NCI-H82 (cell line): ENCODE measurements at regions not wholly inside any gene's neighbourhood (a gene's known extent, or its start where the extent isn't known, plus 50 kb on each side); places are given as distances from the start of the nearest gene placed in this dataset.

Source experiments
- DNase-seq: peaks from one replicate; lab custom pipeline; 2025; lab: John Stamatoyannopoulos, UW

GRCh38 chr14:65794674-65795279 lies 382.2 kb downstream of the FUT8 start:
- DNase-seq, result no peak

GRCh38 chr14:65798216-65798615 lies 385.7 kb downstream of the FUT8 start:
- no peak for DNase-seq

GRCh38 chr14:65800694-65801093 lies 388.2 kb downstream of the FUT8 start:
- no peak for DNase-seq

- DNase-seq, result no peak
Measured at GRCh38 chr14:65802196-65802595, 389.7 kb downstream of the FUT8 start.

GRCh38 chr14:65803885-65804284 lies 391.4 kb downstream of the FUT8 start:
- DNase-seq, result no peak

- DNase-seq, result no peak
Measured at GRCh38 chr14:65804439-65805112, 392.0 kb downstream of the FUT8 start.

- no peak for DNase-seq
Measured at GRCh38 chr14:65805113-65805473, 392.6 kb downstream of the FUT8 start.

GRCh38 chr14:65808390-65808789 lies 395.9 kb downstream of the FUT8 start:
- DNase-seq, result no peak

- no peak for DNase-seq
Measured at GRCh38 chr14:65810322-65810721, 397.8 kb downstream of the FUT8 start.

- no peak for DNase-seq
Measured at GRCh38 chr14:65813760-65814384, 401.3 kb downstream of the FUT8 start.

- DNase-seq, result no peak
Measured at GRCh38 chr14:65815127-65815526, 402.6 kb downstream of the FUT8 start.

GRCh38 chr14:65817011-65817410 lies 404.5 kb downstream of the FUT8 start:
- no peak for DNase-seq

GRCh38 chr14:65819569-65819968 lies 407.0 kb downstream of the FUT8 start:
- DNase-seq, result no peak

GRCh38 chr14:65821224-65821753 lies 408.8 kb downstream of the FUT8 start:
- no peak for DNase-seq

- peak; percentile 73 for DNase-seq
Measured at GRCh38 chr14:65824285-65824977, 411.9 kb downstream of the FUT8 start.

GRCh38 chr14:65824978-65825299 lies 412.4 kb downstream of the FUT8 start:
- no peak for DNase-seq

GRCh38 chr14:65826946-65827345 lies 414.4 kb downstream of the FUT8 start:
- peak; percentile 16 for DNase-seq

- no peak for DNase-seq
Measured at GRCh38 chr14:65827520-65827919, 415.0 kb downstream of the FUT8 start.

- no peak for DNase-seq
Measured at GRCh38 chr14:65828396-65828795, 415.9 kb downstream of the FUT8 start.

- DNase-seq, result peak; percentile 44
Measured at GRCh38 chr14:65832431-65833266, 420.1 kb downstream of the FUT8 start.

- no peak for DNase-seq
Measured at GRCh38 chr14:65833267-65833880, 420.8 kb downstream of the FUT8 start.
